Cardiac fibroblast (primary cell): ENCODE measurements at regions not wholly inside any gene's neighbourhood (a gene's known extent, or its start where the extent isn't known, plus 50 kb on each side); places are given as distances from the start of the nearest gene placed in this dataset.

ENCODE experiments used
- DNase-seq, 2 donors: peaks; one replicate each; pipeline versions ENCODE4 v3.0.0 to v3.0.0-alpha.2; 2010; ENCODE audit warnings: low read depth in 2 of 2
- H3K4me3 ChIP-seq, 2 donors: replicated peaks in 1 of 2; 1 replicate in 1 of 2; 2 replicates in 1 of 2; pipeline ENCODE4 v1.5.1; 2011; ENCODE audit warnings: low read depth in 2 of 2, low read length in 2 of 2, mild to moderate bottlenecking in 2 of 2, moderate library complexity in 1 of 2
- TF ChIP-seq, protein P1 (sequence below): IDR thresholded peaks from one replicate; pipeline ENCODE4 v1.5.1; 2011; ENCODE audit warnings: low read depth, mild to moderate bottlenecking, low read length, inconsistent platforms

DNA sequence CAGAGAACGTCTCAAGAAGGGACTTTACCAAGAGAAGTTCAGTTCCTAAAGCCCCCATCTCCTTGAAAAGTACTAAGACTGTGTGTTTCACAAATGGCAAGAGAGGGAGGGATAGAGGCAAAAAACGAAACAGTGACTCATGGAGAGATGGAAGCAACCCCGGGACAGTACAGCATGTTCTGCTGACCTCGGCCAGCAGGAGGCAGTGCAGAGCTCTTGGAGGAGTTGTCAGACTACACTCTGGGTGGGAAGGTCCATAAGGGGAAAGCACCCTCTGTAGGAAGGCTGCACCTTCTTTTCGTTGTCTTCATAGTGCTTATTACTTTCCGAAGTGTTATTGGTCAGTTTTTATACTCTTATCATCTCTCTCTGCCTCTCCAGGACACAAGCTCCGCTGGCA lies 525.2 kb upstream of the CCDC196 start:
- peak; percentile 70 to 72 for DNase-seq
- no peak overlapping the region for H3K4me3 ChIP-seq
- TF ChIP-seq, protein P1, sequence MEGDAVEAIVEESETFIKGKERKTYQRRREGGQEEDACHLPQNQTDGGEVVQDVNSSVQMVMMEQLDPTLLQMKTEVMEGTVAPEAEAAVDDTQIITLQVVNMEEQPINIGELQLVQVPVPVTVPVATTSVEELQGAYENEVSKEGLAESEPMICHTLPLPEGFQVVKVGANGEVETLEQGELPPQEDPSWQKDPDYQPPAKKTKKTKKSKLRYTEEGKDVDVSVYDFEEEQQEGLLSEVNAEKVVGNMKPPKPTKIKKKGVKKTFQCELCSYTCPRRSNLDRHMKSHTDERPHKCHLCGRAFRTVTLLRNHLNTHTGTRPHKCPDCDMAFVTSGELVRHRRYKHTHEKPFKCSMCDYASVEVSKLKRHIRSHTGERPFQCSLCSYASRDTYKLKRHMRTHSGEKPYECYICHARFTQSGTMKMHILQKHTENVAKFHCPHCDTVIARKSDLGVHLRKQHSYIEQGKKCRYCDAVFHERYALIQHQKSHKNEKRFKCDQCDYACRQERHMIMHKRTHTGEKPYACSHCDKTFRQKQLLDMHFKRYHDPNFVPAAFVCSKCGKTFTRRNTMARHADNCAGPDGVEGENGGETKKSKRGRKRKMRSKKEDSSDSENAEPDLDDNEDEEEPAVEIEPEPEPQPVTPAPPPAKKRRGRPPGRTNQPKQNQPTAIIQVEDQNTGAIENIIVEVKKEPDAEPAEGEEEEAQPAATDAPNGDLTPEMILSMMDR: peak; percentile 69

DNA sequence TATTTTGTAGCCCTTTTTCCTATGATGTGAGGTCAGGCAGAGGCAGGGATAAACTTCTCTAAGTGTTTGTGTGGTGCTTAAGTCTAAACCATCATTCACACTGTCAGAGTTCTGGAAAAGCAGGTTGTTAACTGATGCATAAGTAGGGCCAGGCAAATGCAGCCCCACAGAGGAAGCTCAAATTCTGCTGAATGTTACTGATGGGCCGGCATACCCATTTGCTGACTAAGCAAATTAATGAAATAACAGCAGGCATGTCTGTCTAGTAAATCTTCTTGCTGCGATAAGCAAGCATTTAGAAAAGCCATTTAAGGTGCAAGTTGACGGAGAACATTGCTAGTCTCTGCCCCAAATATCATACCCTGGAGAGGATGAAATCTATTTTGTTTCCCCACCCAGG lies 523.2 kb upstream of the CCDC196 start:
- no peak for DNase-seq
- TF ChIP-seq, protein P1: no peak
- H3K4me3 ChIP-seq: no peak overlapping the region

DNA sequence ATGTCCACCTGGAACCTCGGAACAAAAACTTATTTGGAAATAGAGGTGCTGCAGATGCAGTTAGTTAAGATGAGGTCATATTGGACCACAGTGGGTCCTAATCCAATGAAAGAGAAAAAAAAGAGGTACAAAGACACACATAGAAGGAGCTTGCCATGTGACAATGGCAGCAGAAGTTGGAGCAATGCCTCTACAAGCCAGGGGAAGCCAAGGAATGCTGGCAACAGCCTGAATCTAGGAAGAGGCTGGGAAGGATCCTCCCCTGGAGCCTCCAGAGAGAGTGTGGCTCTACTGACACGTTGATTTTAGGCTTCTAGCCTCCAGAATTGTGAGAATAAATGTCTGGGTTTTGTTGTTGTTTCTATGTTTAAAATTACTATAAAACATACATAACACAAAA lies 521.8 kb upstream of the CCDC196 start:
- TF ChIP-seq, protein P1: no peak
- H3K4me3 ChIP-seq: no peak overlapping the region
- peak in 1 of 2 donors; percentile 28 for DNase-seq

DNA sequence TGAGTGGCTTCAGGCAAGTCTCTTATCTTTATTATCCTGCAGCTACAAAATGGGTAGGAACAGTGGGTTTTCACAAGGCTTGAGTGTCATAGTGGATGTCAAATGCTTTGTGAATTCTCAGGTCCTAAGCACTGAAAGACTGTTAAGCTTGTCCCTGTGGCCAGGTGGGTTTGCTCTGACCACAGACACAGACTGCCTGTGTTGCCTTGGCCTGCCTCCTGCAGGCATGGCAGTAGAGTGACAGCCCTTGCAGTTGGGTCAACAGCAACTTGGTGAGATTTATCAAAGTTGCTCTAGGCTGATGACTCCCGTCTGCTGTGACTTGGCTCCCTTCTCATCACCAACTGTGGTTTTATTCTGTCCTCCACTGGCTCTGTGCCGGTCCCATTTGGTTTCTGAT lies 520.0 kb upstream of the CCDC196 start:
- no peak for DNase-seq
- TF ChIP-seq, protein P1: no peak
- H3K4me3 ChIP-seq: no peak overlapping the region

DNA sequence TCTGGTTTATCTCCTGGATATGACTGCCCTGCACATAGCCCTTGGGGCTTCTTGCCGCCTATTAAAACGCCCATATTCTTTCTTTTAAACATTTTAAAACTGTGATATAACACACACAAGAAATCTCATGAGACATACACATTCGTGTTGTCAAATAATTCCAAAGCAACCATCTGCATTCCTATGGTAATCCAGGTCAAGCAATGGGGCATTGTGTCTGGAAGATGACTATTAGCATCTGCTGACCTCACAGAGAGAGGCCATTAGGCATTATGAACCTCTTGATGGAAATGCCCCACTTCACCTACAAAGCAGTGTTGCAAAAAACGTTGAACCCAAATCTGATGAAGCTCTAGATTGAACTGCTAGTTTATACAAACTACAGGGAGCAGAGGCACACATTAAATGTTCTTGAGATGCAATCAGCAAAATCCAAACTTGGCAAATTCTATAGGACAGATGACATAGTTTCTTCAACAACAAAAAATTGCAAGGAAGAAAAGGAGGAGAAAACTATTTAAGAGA lies 513.8 kb upstream of the CCDC196 start:
- peak; percentile 16 to 21 for DNase-seq
- no peak overlapping the region for H3K4me3 ChIP-seq
- TF ChIP-seq, protein P1: no peak

DNA sequence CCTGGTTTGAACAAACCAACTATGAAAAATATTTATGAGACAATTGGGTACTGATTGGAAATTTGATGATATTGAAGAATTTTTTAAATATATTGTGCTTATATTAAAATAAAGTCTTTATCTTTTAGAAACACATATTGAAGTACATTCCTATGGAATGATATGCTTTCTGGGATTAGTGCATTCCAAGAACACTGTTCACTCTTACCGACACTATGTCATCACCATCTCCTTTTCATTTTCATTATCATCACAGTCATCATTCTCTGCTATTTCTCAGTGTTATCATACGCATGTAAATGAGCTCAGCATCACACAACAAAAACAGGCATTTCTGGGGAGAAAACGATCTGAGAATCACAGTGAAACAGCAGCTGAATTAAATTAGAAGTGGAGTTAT lies 513.3 kb upstream of the CCDC196 start:
- TF ChIP-seq, protein P1: no peak
- DNase-seq: peak; percentile 48 to 54
- no peak overlapping the region for H3K4me3 ChIP-seq

DNA sequence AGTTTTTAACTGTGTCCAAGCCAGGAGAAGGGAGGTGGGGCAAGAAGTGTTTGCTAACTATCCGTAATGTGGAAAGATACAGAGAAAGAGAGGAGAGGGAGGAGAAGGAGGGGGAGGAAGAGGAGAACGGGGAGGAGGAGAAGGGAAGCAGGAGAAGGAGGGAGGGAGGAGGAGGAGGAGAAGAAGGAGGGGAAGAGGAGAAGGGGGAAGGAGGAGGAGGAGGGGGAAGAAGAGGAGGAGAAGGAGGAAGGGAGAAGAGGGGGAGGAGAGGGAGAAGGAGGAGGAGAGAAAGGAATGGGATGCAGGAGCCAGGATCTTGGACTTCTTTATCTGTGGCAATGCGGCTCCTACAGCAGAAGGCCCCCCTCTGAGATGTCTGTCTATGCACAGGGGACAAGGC lies 510.3 kb upstream of the CCDC196 start:
- DNase-seq: no peak
- TF ChIP-seq, protein P1: no peak
- H3K4me3 ChIP-seq: no peak overlapping the region
